Neural progenitor cell (in vitro differentiated cells): ENCODE measurements at regions not wholly inside any gene's neighbourhood (a gene's known extent, or its start where the extent isn't known, plus 50 kb on each side); places are given as distances from the start of the nearest gene placed in this dataset.

Experiments used
- EZH2phosphoT487 ChIP-seq: fragments of 200-600 bp; sonication (generic); IDR thresholded peaks from 2 replicates; pipeline ENCODE4 v1.6.1; 2017; ENCODE audit warnings: antibody characterized with exemption
- TF ChIP-seq, protein P1 (sequence below): fragments of 200-600 bp; sonication (generic); IDR thresholded peaks from 2 replicates; pipeline ENCODE4 v1.5.1; 2017; ENCODE audit warnings: antibody characterized with exemption, mild to moderate bottlenecking

DNA sequence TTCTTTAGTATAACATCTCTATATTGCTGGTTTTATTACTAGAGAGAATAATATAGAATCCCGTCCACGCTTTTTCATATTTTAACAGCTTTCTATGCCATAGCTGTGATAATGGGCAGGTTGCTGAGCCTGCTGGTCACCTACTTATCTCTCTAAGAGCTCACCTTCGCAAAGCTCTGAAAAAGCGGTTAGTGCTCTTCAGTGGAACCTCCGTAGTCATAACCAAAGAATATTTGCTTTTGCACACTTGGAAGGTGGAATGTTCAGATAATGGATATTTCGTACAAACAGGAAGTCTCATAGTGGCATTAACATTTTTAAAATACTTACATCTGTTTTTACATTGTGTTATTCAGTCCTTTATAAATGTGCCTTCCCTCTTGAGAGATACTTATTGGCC lies 388.9 kb upstream of the ANO3 start:
- TF ChIP-seq, protein P1, sequence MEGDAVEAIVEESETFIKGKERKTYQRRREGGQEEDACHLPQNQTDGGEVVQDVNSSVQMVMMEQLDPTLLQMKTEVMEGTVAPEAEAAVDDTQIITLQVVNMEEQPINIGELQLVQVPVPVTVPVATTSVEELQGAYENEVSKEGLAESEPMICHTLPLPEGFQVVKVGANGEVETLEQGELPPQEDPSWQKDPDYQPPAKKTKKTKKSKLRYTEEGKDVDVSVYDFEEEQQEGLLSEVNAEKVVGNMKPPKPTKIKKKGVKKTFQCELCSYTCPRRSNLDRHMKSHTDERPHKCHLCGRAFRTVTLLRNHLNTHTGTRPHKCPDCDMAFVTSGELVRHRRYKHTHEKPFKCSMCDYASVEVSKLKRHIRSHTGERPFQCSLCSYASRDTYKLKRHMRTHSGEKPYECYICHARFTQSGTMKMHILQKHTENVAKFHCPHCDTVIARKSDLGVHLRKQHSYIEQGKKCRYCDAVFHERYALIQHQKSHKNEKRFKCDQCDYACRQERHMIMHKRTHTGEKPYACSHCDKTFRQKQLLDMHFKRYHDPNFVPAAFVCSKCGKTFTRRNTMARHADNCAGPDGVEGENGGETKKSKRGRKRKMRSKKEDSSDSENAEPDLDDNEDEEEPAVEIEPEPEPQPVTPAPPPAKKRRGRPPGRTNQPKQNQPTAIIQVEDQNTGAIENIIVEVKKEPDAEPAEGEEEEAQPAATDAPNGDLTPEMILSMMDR, result no peak
- TF ChIP-seq EZH2phosphoT487, result no peak
